GM12891 (cell line): ENCODE measurements at regions not wholly inside any gene's neighbourhood (a gene's known extent, or its start where the extent isn't known, plus 50 kb on each side); places are given as distances from the start of the nearest gene placed in this dataset.

Experiments
- DNase-seq: peaks from one replicate; pipeline ENCODE4 v3.0.0; 2011; ENCODE audit warnings: low spot score; ENCODE audit not compliant: insufficient read length
- FAIRE-seq: peaks from 2 replicates; lab custom pipeline; 2011; peaks lifted over from hg19 to GRCh38; lab: Jason Lieb, UNC
- PAX5 ChIP-seq: IDR thresholded peaks from 2 replicates; pipeline ENCODE4 v1.6.1; 2011; ENCODE audit warnings: low read length, moderate library complexity, mild to moderate bottlenecking; ENCODE audit not compliant: insufficient read depth, severe bottlenecking
- POLR2A ChIP-seq: IDR thresholded peaks from 2 replicates; pipeline ENCODE4 v1.6.1; 2011; ENCODE audit warnings: low read depth, low read length, control low read depth
- POLR2AphosphoS5 ChIP-seq: IDR thresholded peaks from 2 replicates; pipeline ENCODE4 v1.6.1; 2011; ENCODE audit warnings: low read depth, low read length, control low read depth
- POU2F2 ChIP-seq: IDR thresholded peaks from 2 replicates; pipeline ENCODE4 v1.6.1; 2011; ENCODE audit warnings: low read depth, mild to moderate bottlenecking, control low read depth, low read length, moderate library complexity
- SPI1 ChIP-seq: IDR thresholded peaks from 2 replicates; pipeline ENCODE4 v1.6.1; 2011; ENCODE audit warnings: low read depth, low read length, control low read depth
- TAF1 ChIP-seq: IDR thresholded peaks from 2 replicates; pipeline ENCODE4 v1.6.1; 2011; ENCODE audit warnings: low read depth, low read length, control low read depth

GRCh38 chr4:164383358-164384220 lies 370.3 kb upstream of the SMIM31 start:
- DNase-seq (no peak), FAIRE-seq (no peak)
- no peak for TF ChIP-seq POLR2AphosphoS5
- TF ChIP-seq TAF1: no peak
- no peak for TF ChIP-seq POLR2A
- no peak for TF ChIP-seq PAX5
- no peak for TF ChIP-seq SPI1
- TF ChIP-seq POU2F2: no peak

- TF ChIP-seq PAX5 (no peak), POU2F2 (no peak), POLR2A (no peak), SPI1 (no peak), POLR2AphosphoS5 (no peak), TAF1 (no peak)
- FAIRE-seq (no peak), DNase-seq (no peak)
These were observed 369.5 kb upstream of the SMIM31 start for GRCh38 chr4:164384416-164384815.

DNA sequence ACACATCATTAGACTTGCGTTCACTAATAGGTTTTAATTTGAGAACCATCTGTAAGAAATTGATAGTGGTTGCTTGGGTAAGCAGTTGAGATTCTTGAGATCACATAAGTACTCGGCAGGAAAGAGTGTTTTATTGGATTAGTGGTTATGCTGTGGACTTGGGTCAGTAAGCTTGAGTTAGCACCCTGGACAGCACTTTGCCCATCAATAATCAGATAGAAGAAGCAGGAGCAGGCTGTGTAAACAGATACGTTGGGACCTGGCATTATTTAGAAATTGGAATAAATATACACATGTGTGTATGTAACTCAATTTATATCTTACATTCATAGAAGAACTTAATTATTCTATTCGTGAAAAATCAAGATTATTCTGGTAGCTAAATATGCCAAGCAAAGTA lies 357.5 kb upstream of the SMIM31 start:
- no peak for FAIRE-seq
- no peak for DNase-seq
- TF ChIP-seq SPI1 (no peak), POU2F2 (no peak)

DNA sequence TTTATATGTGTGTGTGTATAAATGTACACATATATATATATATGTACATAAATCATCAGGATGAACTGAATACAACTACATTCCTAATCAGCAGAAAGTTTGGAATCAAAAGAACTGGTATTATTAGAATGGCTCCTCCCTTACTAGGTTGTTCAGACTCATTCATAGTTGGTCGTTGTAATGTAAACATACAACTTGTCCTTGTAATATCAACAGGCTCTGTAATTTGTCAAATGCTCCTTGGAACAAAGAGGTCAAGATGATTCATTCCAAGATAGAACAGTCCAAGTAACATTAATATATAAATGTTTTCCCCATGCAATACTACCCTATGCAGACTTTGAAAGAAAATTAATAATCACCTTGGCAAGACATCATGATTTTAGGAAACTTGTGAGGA lies 351.4 kb upstream of the SMIM31 start:
- no peak for TF ChIP-seq POLR2A
- no peak for TF ChIP-seq POLR2AphosphoS5
- TF ChIP-seq SPI1: no peak
- no peak for TF ChIP-seq TAF1
- no peak for TF ChIP-seq PAX5
- TF ChIP-seq POU2F2: no peak
- no peak for DNase-seq
- no peak for FAIRE-seq

GRCh38 chr4:164405774-164406173 lies 348.2 kb upstream of the SMIM31 start:
- DNase-seq (no peak), FAIRE-seq (no peak)
- TF ChIP-seq SPI1: no peak
- no peak for TF ChIP-seq POLR2A
- TF ChIP-seq POLR2AphosphoS5: no peak
- no peak for TF ChIP-seq PAX5
- no peak for TF ChIP-seq POU2F2
- TF ChIP-seq TAF1: no peak

DNA sequence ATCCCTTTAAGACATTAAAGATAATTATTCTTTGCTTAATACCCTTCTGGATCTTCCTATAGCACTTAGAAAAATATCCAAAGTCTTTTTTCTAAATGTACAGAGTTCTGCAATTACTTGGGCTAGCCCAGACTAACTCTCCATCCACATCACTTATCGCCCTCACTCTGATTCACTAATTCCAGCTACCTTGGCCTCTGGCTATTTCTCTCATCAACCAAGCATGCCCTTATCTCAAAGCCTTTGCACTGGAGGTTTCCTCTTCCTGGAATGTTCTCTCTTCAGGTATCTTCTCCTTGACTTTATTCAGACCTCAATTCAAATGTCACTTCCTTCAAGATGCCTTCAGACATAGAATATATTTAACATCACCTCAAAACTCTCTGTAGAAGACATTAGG lies 345.1 kb upstream of the SMIM31 start:
- FAIRE-seq: no peak
- no peak for DNase-seq
- TF ChIP-seq POU2F2 (no peak), SPI1 (no peak), PAX5 (no peak), POLR2AphosphoS5 (no peak), POLR2A (no peak), TAF1 (no peak)

GRCh38 chr4:164410401-164410800 lies 343.5 kb upstream of the SMIM31 start:
- DNase-seq (no peak), FAIRE-seq (no peak)
- TF ChIP-seq SPI1 (no peak), POU2F2 (no peak), PAX5 (no peak), POLR2A (no peak), TAF1 (no peak), POLR2AphosphoS5 (no peak)

GRCh38 chr4:164412246-164412645 lies 341.7 kb upstream of the SMIM31 start:
- no peak for TF ChIP-seq SPI1
- TF ChIP-seq TAF1: no peak
- no peak for TF ChIP-seq POLR2AphosphoS5
- no peak for TF ChIP-seq POLR2A
- TF ChIP-seq POU2F2: no peak
- TF ChIP-seq PAX5: no peak
- no peak for DNase-seq
- no peak for FAIRE-seq

DNA sequence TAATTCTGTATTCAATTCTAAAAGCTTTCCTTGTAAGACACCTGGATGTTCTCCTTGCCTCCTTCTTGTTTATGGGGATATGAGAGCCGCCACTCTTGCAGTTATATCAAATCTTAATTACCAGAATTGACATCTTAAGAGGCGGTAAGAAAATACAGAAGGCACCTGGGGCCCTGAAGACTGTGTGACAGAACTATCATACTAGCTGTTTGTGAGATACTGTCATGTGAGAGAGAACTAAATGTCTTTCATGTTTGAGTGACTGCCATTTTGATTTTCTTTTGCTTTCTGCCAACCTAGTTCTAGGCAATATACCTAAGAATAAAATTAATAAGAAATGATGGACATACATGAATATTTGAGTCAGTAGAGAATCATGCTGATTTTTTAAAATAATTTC lies 340.2 kb upstream of the SMIM31 start:
- DNase-seq: no peak
- FAIRE-seq: no peak
- TF ChIP-seq POLR2AphosphoS5 (no peak), POLR2A (no peak), PAX5 (no peak), POU2F2 (no peak), SPI1 (no peak), TAF1 (no peak)

- FAIRE-seq (no peak), DNase-seq (no peak)
- TF ChIP-seq SPI1 (no peak), TAF1 (no peak), POLR2AphosphoS5 (no peak), PAX5 (no peak), POU2F2 (no peak), POLR2A (no peak)
These were observed 330.1 kb upstream of the SMIM31 start for GRCh38 chr4:164423819-164424218.

- TF ChIP-seq POLR2AphosphoS5 (no peak), TAF1 (no peak), POU2F2 (no peak), PAX5 (no peak), SPI1 (no peak)
- DNase-seq (no peak), FAIRE-seq (no peak)
These were observed 329.1 kb upstream of the SMIM31 start for GRCh38 chr4:164424846-164425245.
